ENCODE measurements at regions not wholly inside any gene's neighbourhood (a gene's known extent, or its start where the extent isn't known, plus 50 kb on each side); places are given as distances from the start of the nearest gene placed in this dataset.
"Not testable (repeated sequence)": the region's sequence is repeated elsewhere in the genome, so short reads cannot be mapped to it uniquely, and the experiment has no call there.

GRCh38 chr2:183950673-183951072 lies 647.7 kb upstream of the ZNF804A start:
- DNase-seq (ENCODE audit: low spot score), result no peak
- H3K36me3 Mint-ChIP-seq (ENCODE audit: low read depth), result no peaks in the 10 kb centered on the region
- intact Hi-C loops (cut with micrococcal nuclease), result no loop called here
- no peak overlapping the region for H3K27ac Mint-ChIP-seq
- H3K4me1 Mint-ChIP-seq (ENCODE audit: low read depth), result no peaks in the 10 kb centered on the region
- no peaks in the 10 kb centered on the region for H3K9me3 Mint-ChIP-seq
- no peak overlapping the region for H3K4me3 Mint-ChIP-seq
- H3K27me3 Mint-ChIP-seq (ENCODE audit: insufficient read depth), result no peaks in the 10 kb centered on the region

DNA sequence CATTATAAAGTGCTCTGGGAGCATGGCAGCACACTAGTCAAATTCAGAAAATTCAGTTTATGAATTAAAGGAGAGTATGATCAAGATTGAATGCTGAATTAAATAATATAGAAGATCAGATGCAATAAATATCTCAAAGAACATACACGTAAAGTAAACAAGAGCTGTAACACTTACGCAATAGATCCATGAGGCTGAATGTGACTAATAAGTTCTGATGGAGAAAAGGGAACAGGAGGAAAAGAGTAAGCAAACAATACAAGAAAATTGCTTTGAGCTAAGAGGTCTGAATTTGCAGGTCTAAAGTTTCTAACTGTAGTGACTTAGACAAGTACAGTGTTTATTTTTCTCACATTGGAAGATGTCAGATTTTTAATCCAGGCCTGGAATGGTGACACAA lies 646.7 kb upstream of the ZNF804A start:
- Mint-ChIP-seq H3K9me3 (no peaks in the 10 kb centered on the region), H3K27me3 (ENCODE audit: insufficient read depth) (no peaks in the 10 kb centered on the region), H3K36me3 (ENCODE audit: low read depth) (no peaks in the 10 kb centered on the region), H3K4me3 (no peak overlapping the region), H3K4me1 (ENCODE audit: low read depth) (no peaks in the 10 kb centered on the region), H3K27ac (no peak overlapping the region)
- intact Hi-C loops (cut with micrococcal nuclease), result no loop called here
- no peak for DNase-seq (ENCODE audit: low spot score)

- no peak overlapping the region for H3K4me3 Mint-ChIP-seq
- no peak for DNase-seq (ENCODE audit: low spot score)
- no peaks in the 10 kb centered on the region for H3K4me1 Mint-ChIP-seq (ENCODE audit: low read depth)
- no peaks in the 10 kb centered on the region for H3K36me3 Mint-ChIP-seq (ENCODE audit: low read depth)
- H3K27ac Mint-ChIP-seq, result no peak overlapping the region
- H3K27me3 Mint-ChIP-seq (ENCODE audit: insufficient read depth), result no peaks in the 10 kb centered on the region
- H3K9me3 Mint-ChIP-seq, result no peaks in the 10 kb centered on the region
- intact Hi-C loops (cut with micrococcal nuclease), result no loop called here
Observed at GRCh38 chr2:183952741-183953140, 645.6 kb upstream of the ZNF804A start.

GRCh38 chr2:183963609-183964008 lies 634.7 kb upstream of the ZNF804A start:
- H3K27me3 Mint-ChIP-seq (ENCODE audit: insufficient read depth), result no peaks in the 10 kb centered on the region
- intact Hi-C loops (cut with micrococcal nuclease), result no loop called here
- no peaks in the 10 kb centered on the region for H3K9me3 Mint-ChIP-seq
- H3K4me3 Mint-ChIP-seq, result no peak overlapping the region
- no peaks in the 10 kb centered on the region for H3K4me1 Mint-ChIP-seq (ENCODE audit: low read depth)
- H3K27ac Mint-ChIP-seq, result no peak overlapping the region
- DNase-seq (ENCODE audit: low spot score), result no peak
- no peaks in the 10 kb centered on the region for H3K36me3 Mint-ChIP-seq (ENCODE audit: low read depth)

GRCh38 chr2:183964565-183964964 lies 633.8 kb upstream of the ZNF804A start:
- Mint-ChIP-seq H3K27me3 (ENCODE audit: insufficient read depth) (no peaks in the 10 kb centered on the region), H3K4me1 (ENCODE audit: low read depth) (no peaks in the 10 kb centered on the region), H3K27ac (no peak overlapping the region), H3K9me3 (no peaks in the 10 kb centered on the region), H3K4me3 (no peak overlapping the region), H3K36me3 (ENCODE audit: low read depth) (no peaks in the 10 kb centered on the region)
- DNase-seq (ENCODE audit: low spot score), result no peak
- intact Hi-C loops (cut with micrococcal nuclease), result no loop called here

GRCh38 chr2:183967756-183968155 lies 630.6 kb upstream of the ZNF804A start:
- Mint-ChIP-seq H3K27ac (no peak overlapping the region), H3K36me3 (ENCODE audit: low read depth) (no peaks in the 10 kb centered on the region), H3K4me3 (no peak overlapping the region), H3K27me3 (ENCODE audit: insufficient read depth) (no peaks in the 10 kb centered on the region), H3K9me3 (no peaks in the 10 kb centered on the region), H3K4me1 (ENCODE audit: low read depth) (no peaks in the 10 kb centered on the region)
- intact Hi-C loops (cut with micrococcal nuclease), result no loop called here
- DNase-seq (ENCODE audit: low spot score), result no peak

DNA sequence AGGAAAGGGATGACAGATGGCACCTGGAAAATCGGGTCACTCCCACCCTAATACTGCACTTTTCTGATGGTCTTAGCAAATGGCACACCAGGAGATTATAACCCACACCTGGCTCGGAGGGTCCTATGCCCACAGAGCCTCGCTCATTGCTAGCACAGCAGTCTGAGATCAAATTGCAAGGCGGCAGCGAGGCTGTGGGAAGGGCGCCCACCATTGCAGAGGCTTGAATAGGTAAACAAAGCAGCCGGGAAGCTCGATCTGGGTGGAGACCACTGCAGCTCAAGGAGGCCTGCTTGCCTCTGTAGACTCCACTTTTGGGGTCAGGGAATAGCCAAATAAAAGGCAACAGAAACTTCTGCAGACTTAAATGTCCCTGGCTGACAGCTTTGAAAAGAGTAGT lies 622.7 kb upstream of the ZNF804A start:
- intact Hi-C loops (cut with micrococcal nuclease); H3K4me3 Mint-ChIP-seq; H3K4me1 Mint-ChIP-seq (ENCODE audit: low read depth); H3K27ac Mint-ChIP-seq; H3K27me3 Mint-ChIP-seq (ENCODE audit: insufficient read depth); H3K36me3 Mint-ChIP-seq (ENCODE audit: low read depth); DNase-seq (ENCODE audit: low spot score): not testable (repeated sequence)
- peaks cover 22% of the 10 kb centered on the region for H3K9me3 Mint-ChIP-seq

GRCh38 chr2:183984871-183985270 lies 613.5 kb upstream of the ZNF804A start:
- intact Hi-C loops (cut with micrococcal nuclease), result no loop called here
- Mint-ChIP-seq H3K27me3 (ENCODE audit: insufficient read depth) (no peaks in the 10 kb centered on the region), H3K4me1 (ENCODE audit: low read depth) (no peaks in the 10 kb centered on the region), H3K9me3 (peaks cover 4% of the 10 kb centered on the region), H3K27ac (no peak overlapping the region), H3K4me3 (no peak overlapping the region), H3K36me3 (ENCODE audit: low read depth) (no peaks in the 10 kb centered on the region)
- no peak for DNase-seq (ENCODE audit: low spot score)

GRCh38 chr2:183991968-183992367 lies 606.4 kb upstream of the ZNF804A start:
- no peak overlapping the region for H3K4me3 Mint-ChIP-seq
- DNase-seq (ENCODE audit: low spot score), result no peak
- H3K36me3 Mint-ChIP-seq (ENCODE audit: low read depth), result no peaks in the 10 kb centered on the region
- no peaks in the 10 kb centered on the region for H3K27me3 Mint-ChIP-seq (ENCODE audit: insufficient read depth)
- no peak overlapping the region for H3K27ac Mint-ChIP-seq
- intact Hi-C loops (cut with micrococcal nuclease), result no loop called here
- H3K4me1 Mint-ChIP-seq (ENCODE audit: low read depth), result no peaks in the 10 kb centered on the region
- H3K9me3 Mint-ChIP-seq, result peaks cover 8% of the 10 kb centered on the region

DNA sequence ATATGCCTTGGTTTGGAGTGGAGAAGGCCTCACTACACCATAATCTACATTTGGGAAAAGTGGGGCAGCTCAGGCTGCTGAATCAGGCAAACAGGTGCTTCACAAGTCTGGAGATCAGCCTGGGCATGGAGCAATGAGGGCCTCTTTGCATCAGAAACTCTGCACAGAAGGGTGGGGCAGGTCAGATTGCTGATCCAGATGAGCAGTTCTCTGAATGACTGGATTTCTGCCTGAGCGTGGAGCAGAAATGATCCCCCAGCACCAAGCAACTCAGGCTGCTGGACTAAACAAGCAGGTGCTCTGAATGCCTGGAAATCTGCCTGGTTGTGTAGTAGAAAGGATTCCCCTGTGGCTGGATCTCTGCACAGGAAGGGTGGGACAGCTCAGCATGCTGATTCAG lies 605.3 kb upstream of the ZNF804A start:
- Mint-ChIP-seq H3K36me3 (ENCODE audit: low read depth) (no peaks in the 10 kb centered on the region), H3K27me3 (ENCODE audit: insufficient read depth) (peaks cover 1% of the 10 kb centered on the region), H3K4me1 (ENCODE audit: low read depth) (no peaks in the 10 kb centered on the region), H3K27ac (no peak overlapping the region), H3K4me3 (no peak overlapping the region), H3K9me3 (peaks cover 8% of the 10 kb centered on the region)
- no peak for DNase-seq (ENCODE audit: low spot score)
- intact Hi-C loops (cut with micrococcal nuclease), result no loop called here

- intact Hi-C loops (cut with micrococcal nuclease), result no loop called here
- Mint-ChIP-seq H3K4me1 (ENCODE audit: low read depth) (no peaks in the 10 kb centered on the region), H3K9me3 (no peaks in the 10 kb centered on the region), H3K27ac (no peak overlapping the region), H3K4me3 (no peak overlapping the region), H3K27me3 (ENCODE audit: insufficient read depth) (peaks cover 2% of the 10 kb centered on the region), H3K36me3 (ENCODE audit: low read depth) (no peaks in the 10 kb centered on the region)
- no peak for DNase-seq (ENCODE audit: low spot score)
Observed at GRCh38 chr2:183995632-183996031, 602.7 kb upstream of the ZNF804A start.

DNA sequence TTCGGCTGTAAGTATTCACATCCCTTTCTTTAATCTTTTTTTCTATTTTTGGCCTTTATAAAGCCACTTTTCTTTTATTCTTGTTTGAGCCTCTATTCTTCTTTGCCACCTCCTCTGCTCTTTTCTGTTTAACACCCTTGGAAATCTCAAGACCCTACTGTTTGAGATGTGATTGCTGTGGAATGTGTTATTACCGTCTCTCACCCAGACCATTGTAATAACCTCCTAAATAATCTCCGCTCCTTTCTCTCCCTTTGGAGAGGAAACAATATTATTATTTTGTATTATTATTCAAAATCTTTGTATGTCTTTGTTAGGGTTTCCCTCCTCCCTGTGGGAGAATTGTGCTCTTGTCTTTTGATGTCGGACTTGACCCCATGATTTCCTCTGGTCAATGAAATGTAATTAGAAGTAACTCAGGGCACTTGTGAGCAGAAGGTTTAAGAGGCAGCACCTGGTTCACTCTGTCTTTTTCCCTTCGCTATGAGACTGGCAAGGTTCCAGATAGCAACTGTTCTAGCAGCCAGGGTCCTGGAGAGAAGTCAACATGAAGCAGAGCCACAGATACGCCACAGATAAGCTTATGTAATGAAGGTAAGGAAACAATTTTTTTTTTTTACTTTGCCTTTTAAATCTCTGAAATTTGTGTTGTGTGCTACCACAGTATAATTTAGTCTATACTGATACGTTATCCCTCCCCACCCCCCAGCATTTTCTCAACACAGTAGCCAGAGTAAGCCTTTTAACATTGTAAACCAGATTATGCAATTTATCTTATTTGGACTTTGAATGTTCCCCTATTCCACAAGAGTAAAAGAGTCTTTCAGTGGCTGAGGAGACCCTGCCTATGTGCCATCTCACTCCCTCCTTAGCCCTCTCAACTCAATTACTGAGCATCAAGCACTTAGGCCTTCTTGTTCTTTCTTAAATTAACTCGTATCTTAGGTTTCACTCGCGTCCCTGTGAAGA lies 601.2 kb upstream of the ZNF804A start:
- Mint-ChIP-seq H3K36me3 (ENCODE audit: low read depth) (no peaks in the 10 kb centered on the region), H3K27me3 (ENCODE audit: insufficient read depth) (peaks cover 3% of the 10 kb centered on the region), H3K27ac (no peak overlapping the region), H3K4me1 (ENCODE audit: low read depth) (no peaks in the 10 kb centered on the region), H3K9me3 (no peaks in the 10 kb centered on the region), H3K4me3 (no peak overlapping the region)
- no peak for DNase-seq (ENCODE audit: low spot score)
- intact Hi-C loops (cut with micrococcal nuclease), result no loop called here

GRCh38 chr2:183998041-183998796 lies 600.1 kb upstream of the ZNF804A start:
- no peak overlapping the region for H3K27ac Mint-ChIP-seq
- H3K4me3 Mint-ChIP-seq, result no peak overlapping the region
- H3K9me3 Mint-ChIP-seq, result no peaks in the 10 kb centered on the region
- H3K36me3 Mint-ChIP-seq (ENCODE audit: low read depth), result no peaks in the 10 kb centered on the region
- DNase-seq (ENCODE audit: low spot score), result no peak
- no peaks in the 10 kb centered on the region for H3K4me1 Mint-ChIP-seq (ENCODE audit: low read depth)
- H3K27me3 Mint-ChIP-seq (ENCODE audit: insufficient read depth), result peaks cover 3% of the 10 kb centered on the region
- intact Hi-C loops (cut with micrococcal nuclease), result no loop called here
